Esophagus mucosa (tissue), 1 donor: ENCODE measurements at regions not wholly inside any gene's neighbourhood (a gene's known extent, or its start where the extent isn't known, plus 50 kb on each side); places are given as distances from the start of the nearest gene placed in this dataset.
A peak's percentile ranks its signal among the peaks of the same experiment; 100 is the strongest.
"Not testable (repeated sequence)": the region's sequence is repeated elsewhere in the genome, so short reads cannot be mapped to it uniquely, and the experiment has no call there.

Experiments used
- ATAC-seq: fragments of 200-7000 bp; cut with Tn5 transposase; one replicate; pipeline ENCODE4 v1.9.1; 2020
- donor health status: DM: yes; HTN: yes; CAD: no.

DNA sequence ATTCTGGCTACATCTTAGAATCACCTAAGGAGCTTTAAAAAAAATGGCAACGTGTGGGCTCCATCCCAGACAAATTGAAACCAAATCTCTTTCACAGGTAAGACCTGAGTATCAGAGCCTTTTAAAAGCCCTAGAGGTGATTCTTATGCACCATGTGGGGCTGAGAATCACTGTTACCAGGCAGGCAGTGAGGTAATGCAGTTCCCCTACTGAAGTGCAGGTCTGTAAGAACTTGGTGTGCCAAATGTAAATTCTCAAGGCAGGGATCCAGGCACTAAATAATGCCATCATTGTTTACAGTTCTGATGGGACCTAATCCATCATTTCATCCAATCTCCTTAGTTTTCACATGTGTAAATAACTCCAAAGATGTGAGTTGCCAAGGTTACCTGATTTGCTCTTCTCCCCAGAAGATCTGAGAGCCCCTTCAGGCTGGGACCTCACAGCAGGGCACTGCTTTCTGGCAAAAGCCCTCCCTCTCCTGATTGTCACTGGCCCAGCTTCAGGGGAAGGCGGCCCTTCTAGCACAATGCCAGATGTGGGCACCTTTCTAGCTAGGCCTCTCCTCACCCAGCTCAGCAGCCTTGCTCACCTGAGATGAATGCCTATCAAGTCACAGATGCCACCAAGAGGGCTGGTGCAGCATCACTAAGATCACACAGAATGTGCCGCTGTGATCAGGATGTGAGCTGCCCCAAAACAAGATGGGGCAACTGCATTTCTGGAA, 73.6 kb upstream of the RGPD5 start:
- peak; percentile 17 for ATAC-seq

DNA sequence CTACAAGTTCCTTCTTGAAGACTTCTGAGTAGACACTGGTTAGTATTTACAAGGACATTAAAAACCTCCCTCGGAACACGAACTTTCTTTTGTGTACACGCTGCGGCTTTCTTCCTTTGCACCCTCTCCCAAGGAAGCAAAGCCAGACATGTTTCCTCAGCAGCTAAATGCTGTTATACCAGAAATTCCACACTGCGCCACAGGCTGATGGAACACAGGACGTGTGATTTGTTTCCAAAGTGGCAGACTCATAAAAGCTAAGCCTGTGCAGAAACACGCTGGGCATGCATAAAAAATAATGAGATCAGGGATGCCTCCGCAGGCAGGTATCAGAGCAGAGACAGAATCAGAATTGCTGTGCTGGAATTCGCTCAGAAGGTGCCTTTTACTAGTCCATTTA, 73.0 kb upstream of the RGPD5 start:
- peak; percentile 91 for ATAC-seq

DNA sequence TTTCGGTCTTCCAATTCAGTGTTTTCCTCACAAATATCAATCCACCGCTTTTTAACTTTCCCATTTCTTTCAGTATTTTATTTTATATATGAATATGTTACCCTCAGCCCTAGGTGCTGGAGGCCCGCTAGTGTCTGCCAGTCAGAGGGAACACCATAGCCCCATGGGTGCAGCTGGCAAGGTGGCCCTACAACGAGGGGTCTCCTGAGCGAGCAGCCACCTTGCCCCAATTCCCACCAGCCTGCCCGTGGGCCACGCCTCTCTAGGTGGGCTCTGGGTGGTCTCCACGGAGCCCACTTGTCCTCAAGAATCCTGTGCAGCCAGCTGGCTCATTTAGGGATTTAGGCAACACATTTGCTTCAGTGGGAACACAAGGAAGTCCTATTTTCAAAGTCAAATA, 72.5 kb upstream of the RGPD5 start:
- ATAC-seq = peak; percentile 1

DNA sequence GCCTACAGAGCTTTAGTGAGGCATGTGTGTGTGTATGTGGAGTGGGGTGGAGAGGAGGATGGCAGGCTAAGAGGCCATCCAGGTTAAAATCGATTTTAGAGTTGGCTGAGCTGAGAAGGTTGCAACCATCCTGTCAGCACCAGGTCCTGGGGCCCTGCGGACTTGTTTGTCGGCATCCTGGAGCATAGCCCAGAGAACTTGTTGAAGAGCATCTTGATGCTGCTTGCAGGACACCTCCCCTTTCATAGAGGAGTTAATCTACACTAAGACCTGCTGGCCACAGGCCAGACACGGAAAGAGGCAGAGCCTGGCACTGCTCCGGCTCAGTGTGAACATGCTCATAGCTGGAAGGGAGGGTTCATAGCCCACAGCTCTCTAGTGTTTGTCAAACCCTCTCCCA, 72.1 kb upstream of the RGPD5 start:
- ATAC-seq = peak; percentile 89

DNA sequence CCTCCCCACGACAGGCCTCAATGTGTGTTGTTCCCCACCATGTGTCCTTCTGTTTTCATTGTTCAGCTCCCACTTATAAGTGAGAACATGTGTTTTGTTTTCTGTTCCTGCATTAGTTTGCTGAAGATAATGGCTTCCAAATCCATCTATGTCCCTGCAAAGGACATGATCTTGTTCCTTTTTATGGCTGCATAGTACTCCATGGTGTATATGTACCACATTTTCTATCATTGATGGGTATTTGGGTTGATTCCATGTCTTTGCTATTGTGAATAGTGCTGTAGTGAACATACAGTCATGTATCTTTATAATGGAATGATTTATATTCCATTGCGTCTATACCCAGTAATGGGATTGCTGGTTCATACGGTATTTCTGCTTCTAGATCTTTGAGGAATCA, 71.5 kb upstream of the RGPD5 start:
- ATAC-seq = not testable (repeated sequence)

DNA sequence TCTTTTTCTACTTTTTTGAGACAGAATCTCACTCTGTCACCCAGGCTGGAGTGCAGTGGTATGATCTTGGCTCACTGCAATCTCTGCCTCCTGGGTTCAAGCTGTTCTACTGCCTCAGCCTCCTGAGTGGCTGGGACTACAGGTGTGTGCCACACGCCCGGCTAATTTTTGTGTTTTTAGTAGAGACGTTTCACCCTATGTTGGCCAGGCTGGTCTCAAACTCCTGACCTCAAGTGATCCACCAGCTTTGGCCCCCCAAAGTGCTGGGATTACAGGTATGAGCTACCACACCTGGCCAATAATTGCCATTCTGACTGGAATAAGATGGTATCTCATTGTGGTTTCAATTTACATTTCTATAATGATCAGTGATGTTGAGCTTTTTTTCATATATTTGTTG, 71.0 kb upstream of the RGPD5 start:
- not testable (repeated sequence) for ATAC-seq

DNA sequence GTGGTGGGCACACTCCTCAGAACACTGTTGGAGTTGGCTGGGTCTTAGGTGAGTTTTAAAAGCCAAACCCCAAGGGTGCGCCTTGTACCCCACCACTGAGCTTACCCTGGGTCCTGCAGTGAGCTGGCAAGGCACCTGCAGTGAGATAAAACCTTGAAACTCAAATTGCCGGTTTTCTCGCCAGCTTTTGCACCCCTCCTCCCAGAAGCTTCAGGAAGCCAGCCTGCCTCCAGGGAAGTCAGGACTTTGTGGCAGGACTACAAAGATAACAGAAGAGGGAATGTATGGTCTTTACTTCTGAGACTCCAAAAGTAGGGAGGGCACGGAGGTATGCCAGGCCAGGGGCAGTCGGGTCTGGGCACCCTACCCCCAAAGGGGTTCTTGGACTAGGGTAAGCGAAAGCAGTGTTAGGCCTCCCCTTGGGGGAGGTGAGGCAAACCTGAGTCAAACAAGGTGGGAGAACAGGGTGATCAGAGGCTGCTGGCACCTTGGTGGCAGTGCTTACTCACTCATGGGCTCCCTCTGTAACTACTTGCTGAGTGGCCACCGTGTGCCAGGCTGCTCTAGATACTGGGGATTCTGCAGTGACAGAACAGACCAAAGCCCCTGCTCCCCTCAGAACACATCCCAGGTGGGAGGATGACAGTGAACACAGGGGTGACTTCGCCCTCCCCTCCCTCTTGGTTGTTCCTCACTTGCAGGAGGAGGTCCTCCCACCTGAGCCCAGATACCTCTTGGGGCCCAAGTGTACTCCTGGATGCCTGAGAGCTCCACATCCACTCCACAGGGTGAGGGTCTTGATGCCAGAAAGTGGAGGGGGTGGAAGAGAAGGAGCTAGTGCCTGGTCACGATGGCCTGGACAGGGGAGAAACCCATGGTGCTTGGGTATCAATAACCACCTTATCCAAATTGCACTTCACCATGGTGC, 69.3 kb upstream of the RGPD5 start:
- ATAC-seq = no peak

DNA sequence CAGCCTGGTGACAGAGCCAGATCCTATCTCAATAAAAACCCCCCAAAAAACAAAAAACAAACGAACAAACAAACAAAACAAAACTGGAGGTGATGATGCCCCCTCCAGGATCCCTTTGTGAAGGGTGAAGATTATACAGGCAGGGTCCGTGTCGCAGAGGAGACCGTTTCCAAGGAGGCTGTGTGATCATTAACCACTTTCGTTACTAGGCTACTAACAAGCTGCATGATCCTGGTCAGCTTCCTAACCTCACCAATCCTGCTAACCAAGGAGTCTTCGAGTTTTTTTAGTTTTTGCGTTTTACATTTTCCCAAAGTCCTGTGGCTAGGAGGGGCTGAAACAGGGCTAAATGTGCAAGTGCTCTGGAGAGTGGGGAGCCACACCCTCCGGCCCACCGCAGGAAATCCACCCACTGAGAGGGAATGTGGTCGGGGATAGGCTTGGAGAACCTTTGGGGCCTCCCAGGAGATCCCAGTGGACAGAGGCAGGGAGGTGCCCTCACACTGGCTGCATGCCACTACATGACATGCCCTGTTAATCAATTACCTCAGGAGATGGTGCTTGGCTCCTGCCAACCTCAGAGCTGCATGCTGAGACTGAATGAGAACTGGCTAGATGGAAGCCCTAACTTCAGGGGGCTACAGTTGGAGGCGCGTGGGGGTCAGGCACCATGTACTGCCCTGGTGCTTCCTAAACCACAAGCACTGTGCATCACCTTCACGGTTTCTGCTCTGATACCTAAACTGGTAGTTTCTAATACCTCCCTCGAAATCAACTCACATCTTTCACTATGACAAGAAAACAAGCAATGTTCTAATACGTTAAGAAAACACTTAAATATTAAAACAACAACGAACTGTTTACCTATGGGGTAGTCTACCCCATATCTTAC, 67.5 kb upstream of the RGPD5 start:
- ATAC-seq = peak; percentile 17

DNA sequence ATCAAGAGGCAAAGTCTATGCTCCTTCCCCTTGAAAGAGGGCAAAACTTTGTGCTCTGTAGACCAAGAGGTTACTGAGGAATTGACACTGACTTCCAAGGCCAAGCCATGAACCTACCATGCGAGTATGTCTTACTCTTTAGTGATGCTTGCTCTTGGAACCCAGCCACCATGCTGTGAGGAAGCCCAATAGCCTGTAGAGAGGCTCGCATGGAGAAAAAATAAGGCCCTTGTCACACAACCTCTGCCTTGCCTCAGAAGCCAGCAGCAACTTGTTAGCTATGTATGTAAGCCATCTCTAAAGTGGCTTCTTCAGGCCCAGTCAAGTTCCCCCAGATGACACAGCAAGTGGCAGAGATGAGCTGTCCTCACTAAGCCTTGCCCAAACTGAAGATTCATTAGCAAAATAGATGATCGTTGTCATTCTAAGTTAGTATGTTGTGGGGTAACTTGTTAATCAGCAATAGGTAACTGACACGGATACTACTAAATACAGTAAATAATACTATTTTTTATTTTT, 66.1 kb upstream of the RGPD5 start:
- ATAC-seq = peak; percentile 55

DNA sequence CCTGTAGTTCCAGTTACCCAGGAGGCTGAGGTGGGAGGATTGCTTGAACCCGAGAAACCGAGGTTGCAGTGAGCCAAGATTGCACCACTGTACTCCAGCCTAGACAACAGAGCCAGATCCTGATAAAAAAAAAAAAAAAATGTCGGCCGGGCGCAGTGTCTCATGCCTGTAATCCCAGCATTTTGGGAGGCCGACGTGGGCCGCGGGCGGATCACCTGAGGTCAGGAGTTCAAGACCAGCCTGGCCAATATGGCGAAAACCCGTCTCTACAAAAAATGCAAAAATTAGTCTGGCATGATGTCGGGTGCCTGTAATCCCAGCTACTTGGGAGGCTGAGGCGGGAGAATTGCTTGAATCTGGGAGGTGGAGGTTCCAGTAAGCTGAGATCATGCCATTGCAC, 60.4 kb upstream of the RGPD5 start:
- ATAC-seq = not testable (repeated sequence)

DNA sequence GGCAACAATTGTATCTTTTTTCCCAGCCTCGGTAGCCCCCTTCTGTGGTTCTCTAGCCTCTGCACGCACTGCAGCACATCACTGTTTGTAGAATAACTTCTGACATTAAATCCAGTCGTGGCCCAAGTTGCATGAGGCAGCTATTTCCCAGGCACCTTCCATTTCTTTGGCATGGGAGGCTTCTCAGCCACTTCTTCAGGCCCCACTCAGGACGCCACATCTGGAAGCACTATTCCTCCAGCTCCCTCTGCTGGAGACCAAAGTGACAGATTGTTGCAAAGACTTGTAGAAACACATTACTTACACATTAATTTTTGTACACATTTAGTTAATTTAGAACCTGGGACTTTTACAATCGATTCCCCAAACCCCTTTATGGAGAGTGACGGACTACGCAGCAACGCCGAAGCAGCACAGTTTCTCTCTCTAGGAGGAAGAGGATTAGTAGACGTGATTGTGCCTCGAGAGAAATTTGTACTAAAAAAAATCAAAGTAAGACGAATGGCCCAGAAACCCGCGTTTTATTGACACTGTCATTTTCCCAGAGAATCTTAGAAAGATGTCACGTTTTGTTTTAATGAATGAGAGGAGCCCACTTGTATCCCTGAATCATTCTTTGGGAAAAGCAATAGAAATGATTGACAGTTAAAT, 57.8 kb upstream of the RGPD5 start:
- ATAC-seq = peak; percentile 72
